IMR-90 (cell line): ENCODE measurements at regions not wholly inside any gene's neighbourhood (a gene's known extent, or its start where the extent isn't known, plus 50 kb on each side); places are given as distances from the start of the nearest gene placed in this dataset.

ENCODE experiments used
- BHLHE40 ChIP-seq: fragments of 150-350 bp; IDR thresholded peaks from 2 replicates; pipeline ENCODE4 v1.6.1; 2016; ENCODE audit warnings: mild to moderate bottlenecking, low read depth, low read length
- CHD1 ChIP-seq: IDR thresholded peaks from 2 replicates; pipeline ENCODE4 v1.6.1; 2012; ENCODE audit warnings: low read depth, low read length, improper control_type of control experiment
- CTCF ChIP-seq: conservative IDR thresholded peaks from 2 replicates; pipeline ENCODE4 v1.5.1; 2012; ENCODE audit warnings: mild to moderate bottlenecking, low read depth, low read length, improper control_type of control experiment
- ELK1 ChIP-seq: fragments of 150-350 bp; IDR thresholded peaks from 2 replicates; pipeline ENCODE4 v1.6.1; 2016; ENCODE audit warnings: low read depth, mild to moderate bottlenecking, low read length, moderate library complexity, borderline replicate concordance
- MAFK ChIP-seq: IDR thresholded peaks from 2 replicates; pipeline ENCODE4 v1.6.1; 2012; ENCODE audit warnings: low read depth, low read length, improper control_type of control experiment
- MXI1 ChIP-seq: IDR thresholded peaks from 2 replicates; pipeline ENCODE4 v1.6.1; 2012; ENCODE audit warnings: low read depth, mild to moderate bottlenecking, low read length, moderate library complexity, borderline replicate concordance
- POLR2A ChIP-seq: IDR thresholded peaks from 2 replicates; pipeline ENCODE4 v1.6.1; 2012; ENCODE audit warnings: mild to moderate bottlenecking, low read depth, low read length
- RCOR1 ChIP-seq: IDR thresholded peaks from 2 replicates; pipeline ENCODE4 v1.6.1; 2012; ENCODE audit warnings: mild to moderate bottlenecking, low read length, improper control_type of control experiment; ENCODE audit not compliant: insufficient replicate concordance
- RFX5 ChIP-seq: IDR thresholded peaks from 2 replicates; pipeline ENCODE4 v1.8.0; 2012; ENCODE audit warnings: low read depth, mild to moderate bottlenecking, low read length, moderate library complexity
- USF2 ChIP-seq: fragments of 150-350 bp; IDR thresholded peaks from 2 replicates; pipeline ENCODE4 v1.6.1; 2017; ENCODE audit warnings: mild to moderate bottlenecking, antibody characterized with exemption, low read length, low read depth

GRCh38 chr3:64304828-64305410 is 79.7 kb upstream of the PRICKLE2 start:
- TF ChIP-seq POLR2A (no peak), CTCF (no peak), RFX5 (no peak), RCOR1 (no peak), BHLHE40 (no peak), MAFK (no peak), USF2 (no peak), MXI1 (no peak), ELK1 (no peak), CHD1 (no peak)
